ENCODE measurements at regions not wholly inside any gene's neighbourhood (a gene's known extent, or its start where the extent isn't known, plus 50 kb on each side); places are given as distances from the start of the nearest gene placed in this dataset.

DNA sequence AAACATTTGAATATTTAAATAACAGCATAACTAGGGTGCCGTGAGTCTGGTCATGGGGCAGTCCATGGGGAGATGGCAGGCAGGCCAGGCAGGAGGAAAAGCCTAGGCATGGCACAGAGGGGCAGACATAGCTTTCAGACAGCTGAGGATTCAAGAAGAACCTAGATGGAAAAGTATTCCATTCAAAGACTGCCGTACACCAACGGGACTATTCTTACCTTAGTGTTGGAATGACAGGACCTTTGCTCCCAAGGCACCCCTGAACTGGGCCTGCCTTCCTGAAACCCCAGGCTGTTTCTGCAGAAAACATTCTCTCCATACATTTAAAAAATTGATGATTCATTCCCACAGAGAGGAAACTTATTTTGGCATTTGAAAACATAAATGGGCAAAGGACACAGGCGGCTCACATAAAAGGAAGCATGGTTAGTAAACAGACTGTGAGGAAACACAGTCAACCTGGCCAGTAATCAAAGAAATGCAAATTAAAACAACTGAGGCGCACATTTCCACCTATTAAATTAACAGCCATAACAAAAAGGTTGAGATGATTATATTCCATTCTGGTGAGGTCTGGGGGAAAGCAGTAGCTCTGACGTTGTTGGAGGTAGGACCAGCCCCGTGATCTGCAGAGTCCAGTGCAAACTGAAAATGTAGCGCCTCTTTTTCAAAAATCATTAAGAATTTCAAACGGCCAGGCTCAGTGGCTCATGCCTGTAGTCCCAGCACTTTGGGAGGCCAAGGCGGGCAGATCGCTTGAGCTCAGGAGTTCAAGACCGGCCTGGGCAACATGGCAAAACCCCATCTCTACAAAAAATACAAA lies 71.3 kb upstream of the SMAD3 start:
- 0 out of 2 replicates have a peak, but pooled peaks cover 4% of the 10 kb centered on the region for H3K4me1 ChIP-seq
- no peaks in the 10 kb centered on the region for H3K4me1 Mint-ChIP-seq (ENCODE audit: low read depth, unreplicated experiment)
- H3K9me3 ChIP-seq, result no peaks in the 10 kb centered on the region; the same call in 1 of the 2 replicates
- no peak overlapping the region for H3K4me3 Mint-ChIP-seq (ENCODE audit: unreplicated experiment)
- no peaks in the 10 kb centered on the region for H3K27me3 Mint-ChIP-seq (ENCODE audit: insufficient read depth, unreplicated experiment)
- BruUV-seq (replicated peaks), result no TSS peak
- no peaks in the 10 kb centered on the region for H3K9me3 Mint-ChIP-seq (ENCODE audit: unreplicated experiment)
- TF ChIP-seq, protein P1, sequence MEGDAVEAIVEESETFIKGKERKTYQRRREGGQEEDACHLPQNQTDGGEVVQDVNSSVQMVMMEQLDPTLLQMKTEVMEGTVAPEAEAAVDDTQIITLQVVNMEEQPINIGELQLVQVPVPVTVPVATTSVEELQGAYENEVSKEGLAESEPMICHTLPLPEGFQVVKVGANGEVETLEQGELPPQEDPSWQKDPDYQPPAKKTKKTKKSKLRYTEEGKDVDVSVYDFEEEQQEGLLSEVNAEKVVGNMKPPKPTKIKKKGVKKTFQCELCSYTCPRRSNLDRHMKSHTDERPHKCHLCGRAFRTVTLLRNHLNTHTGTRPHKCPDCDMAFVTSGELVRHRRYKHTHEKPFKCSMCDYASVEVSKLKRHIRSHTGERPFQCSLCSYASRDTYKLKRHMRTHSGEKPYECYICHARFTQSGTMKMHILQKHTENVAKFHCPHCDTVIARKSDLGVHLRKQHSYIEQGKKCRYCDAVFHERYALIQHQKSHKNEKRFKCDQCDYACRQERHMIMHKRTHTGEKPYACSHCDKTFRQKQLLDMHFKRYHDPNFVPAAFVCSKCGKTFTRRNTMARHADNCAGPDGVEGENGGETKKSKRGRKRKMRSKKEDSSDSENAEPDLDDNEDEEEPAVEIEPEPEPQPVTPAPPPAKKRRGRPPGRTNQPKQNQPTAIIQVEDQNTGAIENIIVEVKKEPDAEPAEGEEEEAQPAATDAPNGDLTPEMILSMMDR (IDR thresholded peaks at IDR 0.05; ENCODE audit: insufficient read depth in 1 of 2, low read depth in 1 of 2, low read length in 1 of 2, severe bottlenecking in 1 of 2, unreplicated experiment in 1 of 2), result no peak
- ChIA-PET CTCF (no interaction called here), POLR2A (no interaction called here)
- H3K36me3 Mint-ChIP-seq (ENCODE audit: insufficient read depth, unreplicated experiment), result no peaks in the 10 kb centered on the region
- no peak overlapping the region for H3K4me3 ChIP-seq (ENCODE audit: low read depth, low read length)
- DNase-seq, result no peak
- no peaks in the 10 kb centered on the region for H3K36me3 ChIP-seq (ENCODE audit: control insufficient read depth, insufficient read depth, low read length)
- intact Hi-C loops (cut with micrococcal nuclease; ENCODE audit: unreplicated experiment), result no loop called here
- H3K27me3 ChIP-seq (replicated peaks; ENCODE audit: control insufficient read depth, insufficient read depth, low read length), result no peaks in the 10 kb centered on the region
- no peak overlapping the region for H3K27ac Mint-ChIP-seq (ENCODE audit: unreplicated experiment)

DNA sequence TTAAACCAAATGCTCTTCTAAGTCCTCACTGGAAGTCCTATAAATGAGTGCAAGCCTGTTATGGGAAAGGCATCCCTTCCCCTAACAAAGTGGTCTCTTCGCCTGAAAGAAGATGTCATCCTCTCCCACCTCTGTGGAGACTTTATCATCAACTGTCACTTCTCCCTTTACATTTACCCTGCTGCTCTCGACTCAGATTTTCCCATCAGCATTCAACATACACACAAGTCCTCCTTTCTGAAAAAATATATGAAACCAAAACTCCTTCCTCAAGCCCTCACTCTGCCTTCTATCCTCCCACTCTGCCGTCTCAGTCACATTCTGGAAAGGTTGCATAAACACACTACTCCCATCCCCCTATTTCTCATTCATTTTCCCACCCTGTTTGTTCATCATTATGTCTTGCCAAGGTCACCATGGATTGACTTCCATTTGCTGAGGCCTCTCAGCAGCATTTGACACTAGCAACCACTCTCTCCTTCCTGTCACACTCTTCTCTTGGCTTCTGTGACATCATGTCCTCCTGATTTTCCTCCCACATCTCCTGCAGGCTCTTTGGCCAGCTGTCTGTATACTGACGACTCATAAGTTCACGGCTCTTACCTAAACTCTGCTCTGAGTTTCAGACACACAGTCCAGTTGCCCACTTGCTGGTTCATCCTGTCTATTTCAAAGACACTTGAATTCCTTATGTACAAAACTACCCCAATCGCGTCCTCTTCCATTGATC lies 70.3 kb upstream of the SMAD3 start:
- H3K9me3 ChIP-seq, result no peaks in the 10 kb centered on the region
- intact Hi-C loops (cut with micrococcal nuclease; ENCODE audit: unreplicated experiment), result no loop called here
- DNase-seq, result no peak
- H3K4me1 ChIP-seq, result 0 out of 2 replicates have a peak, but pooled peaks cover 4% of the 10 kb centered on the region
- no peak overlapping the region for H3K27ac Mint-ChIP-seq (ENCODE audit: unreplicated experiment)
- H3K4me3 Mint-ChIP-seq (ENCODE audit: unreplicated experiment), result no peak overlapping the region
- H3K27me3 ChIP-seq (replicated peaks; ENCODE audit: control insufficient read depth, insufficient read depth, low read length), result no peaks in the 10 kb centered on the region
- ChIA-PET POLR2A (no interaction called here), CTCF (no interaction called here)
- no peaks in the 10 kb centered on the region for H3K36me3 Mint-ChIP-seq (ENCODE audit: insufficient read depth, unreplicated experiment)
- H3K4me3 ChIP-seq (ENCODE audit: low read depth, low read length), result no peak overlapping the region
- H3K9me3 Mint-ChIP-seq (ENCODE audit: unreplicated experiment), result no peaks in the 10 kb centered on the region
- BruUV-seq (replicated peaks), result no TSS peak
- no peaks in the 10 kb centered on the region for H3K4me1 Mint-ChIP-seq (ENCODE audit: low read depth, unreplicated experiment)
- TF ChIP-seq, protein P1 (IDR thresholded peaks at IDR 0.05; ENCODE audit: insufficient read depth in 1 of 2, low read depth in 1 of 2, low read length in 1 of 2, severe bottlenecking in 1 of 2, unreplicated experiment in 1 of 2), result no peak
- H3K27me3 Mint-ChIP-seq (ENCODE audit: insufficient read depth, unreplicated experiment), result no peaks in the 10 kb centered on the region
- no peaks in the 10 kb centered on the region for H3K36me3 ChIP-seq (ENCODE audit: control insufficient read depth, insufficient read depth, low read length)

DNA sequence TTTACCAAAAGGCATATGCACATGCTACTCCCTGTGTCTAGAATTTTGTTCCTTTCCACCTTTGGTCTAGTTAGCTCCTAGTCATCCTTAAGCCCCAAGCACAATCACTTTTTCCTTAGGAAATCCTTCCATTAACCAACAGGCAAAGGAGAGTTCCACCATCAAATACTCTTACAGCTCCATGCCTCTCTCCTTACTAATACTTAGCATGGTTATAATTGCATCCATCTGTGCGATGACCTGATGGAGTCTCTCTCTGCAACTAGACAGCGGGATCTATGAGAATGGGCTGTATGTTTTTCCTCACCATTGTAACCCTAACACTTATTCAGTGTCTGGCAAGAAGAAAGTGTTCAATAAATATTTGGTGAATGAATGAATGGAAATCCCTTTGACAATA lies 69.3 kb upstream of the SMAD3 start:
- no peaks in the 10 kb centered on the region for H3K9me3 ChIP-seq
- TF ChIP-seq, protein P1 (IDR thresholded peaks at IDR 0.05; ENCODE audit: insufficient read depth in 1 of 2, low read depth in 1 of 2, low read length in 1 of 2, severe bottlenecking in 1 of 2, unreplicated experiment in 1 of 2), result no peak
- Mint-ChIP-seq H3K4me1 (ENCODE audit: low read depth, unreplicated experiment) (no peaks in the 10 kb centered on the region), H3K9me3 (ENCODE audit: unreplicated experiment) (no peaks in the 10 kb centered on the region), H3K27ac (ENCODE audit: unreplicated experiment) (no peak overlapping the region), H3K27me3 (ENCODE audit: insufficient read depth, unreplicated experiment) (no peaks in the 10 kb centered on the region), H3K4me3 (ENCODE audit: unreplicated experiment) (no peak overlapping the region), H3K36me3 (ENCODE audit: insufficient read depth, unreplicated experiment) (no peaks in the 10 kb centered on the region)
- DNase-seq, result no peak
- CTCF ChIA-PET, result no interaction called here
- H3K27me3 ChIP-seq (replicated peaks; ENCODE audit: control insufficient read depth, insufficient read depth, low read length), result no peaks in the 10 kb centered on the region
- H3K4me3 ChIP-seq (ENCODE audit: low read depth, low read length), result no peak overlapping the region
- BruUV-seq (replicated peaks), result no TSS peak
- H3K4me1 ChIP-seq, result 0 out of 2 replicates have a peak, but pooled peaks cover 4% of the 10 kb centered on the region
- POLR2A ChIA-PET, result no interaction called here
- intact Hi-C loops (cut with micrococcal nuclease; ENCODE audit: unreplicated experiment), result no loop called here
- no peaks in the 10 kb centered on the region for H3K36me3 ChIP-seq (ENCODE audit: control insufficient read depth, insufficient read depth, low read length)

All from Caco-2 (cell line).